ENCODE measurements at regions not wholly inside any gene's neighbourhood (a gene's known extent, or its start where the extent isn't known, plus 50 kb on each side); places are given as distances from the start of the nearest gene placed in this dataset.
"Not testable (repeated sequence)": the region's sequence is repeated elsewhere in the genome, so short reads cannot be mapped to it uniquely, and the experiment has no call there.

- peak; percentile 70 for DNase-seq (ENCODE audit: low spot score)
These were observed 218.9 kb upstream of the EDNRB start for GRCh38 chr13:78137404-78138142.

- DNase-seq (ENCODE audit: low spot score), result no peak
These were observed 218.3 kb upstream of the EDNRB start for GRCh38 chr13:78136966-78137365.

- no peak for DNase-seq (ENCODE audit: low spot score)
These were observed 214.9 kb upstream of the EDNRB start for GRCh38 chr13:78133511-78133910.

- DNase-seq (ENCODE audit: low spot score), result no peak
These were observed 213.2 kb upstream of the EDNRB start for GRCh38 chr13:78131811-78132210.

- DNase-seq (ENCODE audit: low spot score), result no peak
These were observed 212.7 kb upstream of the EDNRB start for GRCh38 chr13:78131346-78131745.

- no peak for DNase-seq (ENCODE audit: low spot score)
These were observed 211.2 kb upstream of the EDNRB start for GRCh38 chr13:78129823-78130222.

GRCh38 chr13:78129359-78129758 lies 210.7 kb upstream of the EDNRB start:
- DNase-seq (ENCODE audit: low spot score), result no peak

GRCh38 chr13:78121459-78122348 lies 203.1 kb upstream of the EDNRB start:
- DNase-seq (ENCODE audit: low spot score), result peak; percentile 44

GRCh38 chr13:78121001-78121400 lies 202.4 kb upstream of the EDNRB start:
- DNase-seq (ENCODE audit: low spot score), result no peak

GRCh38 chr13:78120144-78120543 lies 201.5 kb upstream of the EDNRB start:
- not testable (repeated sequence) for DNase-seq (ENCODE audit: low spot score)

GRCh38 chr13:78117070-78117469 lies 198.4 kb upstream of the EDNRB start:
- not testable (repeated sequence) for DNase-seq (ENCODE audit: low spot score)

GRCh38 chr13:78105656-78106055 lies 187.0 kb upstream of the EDNRB start:
- DNase-seq (ENCODE audit: low spot score), result no peak

GRCh38 chr13:78103936-78104335 lies 185.3 kb upstream of the EDNRB start:
- DNase-seq (ENCODE audit: low spot score), result no peak

- DNase-seq (ENCODE audit: low spot score), result no peak
These were observed 184.1 kb upstream of the EDNRB start for GRCh38 chr13:78102741-78103140.

- DNase-seq (ENCODE audit: low spot score), result no peak
These were observed 183.6 kb upstream of the EDNRB start for GRCh38 chr13:78102121-78102677.

- DNase-seq (ENCODE audit: low spot score), result no peak
These were observed 181.9 kb upstream of the EDNRB start for GRCh38 chr13:78100486-78100885.

GRCh38 chr13:78098249-78098648 lies 179.6 kb upstream of the EDNRB start:
- no peak for DNase-seq (ENCODE audit: low spot score)

GRCh38 chr13:78096221-78096620 lies 177.6 kb upstream of the EDNRB start:
- DNase-seq (ENCODE audit: low spot score), result no peak

GRCh38 chr13:78087966-78088678 lies 169.5 kb upstream of the EDNRB start:
- DNase-seq (ENCODE audit: low spot score), result no peak

- DNase-seq (ENCODE audit: low spot score), result no peak
These were observed 167.0 kb upstream of the EDNRB start for GRCh38 chr13:78085434-78086225.

GRCh38 chr13:78084401-78084800 lies 165.8 kb upstream of the EDNRB start:
- no peak for DNase-seq (ENCODE audit: low spot score)

All from SW480 (cell line).